ENCODE measurements at regions not wholly inside any gene's neighbourhood (a gene's known extent, or its start where the extent isn't known, plus 50 kb on each side); places are given as distances from the start of the nearest gene placed in this dataset.

DNA sequence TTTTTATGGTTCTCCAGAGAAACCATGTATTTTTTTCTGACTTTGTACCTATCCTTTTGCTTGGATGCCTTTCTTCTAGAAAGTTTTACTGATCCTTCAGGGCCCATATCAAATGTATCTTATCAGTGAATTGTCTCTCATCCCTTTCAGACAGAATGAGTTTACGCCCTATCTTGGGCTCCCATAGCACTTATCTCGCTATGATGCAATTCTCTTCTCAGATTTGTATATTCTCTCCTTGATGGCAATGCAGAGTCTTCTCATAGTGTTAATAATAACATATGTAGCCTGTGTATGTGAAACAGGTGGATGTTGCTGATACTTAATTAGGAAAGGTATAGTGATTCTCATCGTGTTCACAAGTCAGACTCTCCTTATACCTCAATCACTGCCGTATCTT lies 336.2 kb downstream of the UTRN start:
- TF ChIP-seq, protein P1, sequence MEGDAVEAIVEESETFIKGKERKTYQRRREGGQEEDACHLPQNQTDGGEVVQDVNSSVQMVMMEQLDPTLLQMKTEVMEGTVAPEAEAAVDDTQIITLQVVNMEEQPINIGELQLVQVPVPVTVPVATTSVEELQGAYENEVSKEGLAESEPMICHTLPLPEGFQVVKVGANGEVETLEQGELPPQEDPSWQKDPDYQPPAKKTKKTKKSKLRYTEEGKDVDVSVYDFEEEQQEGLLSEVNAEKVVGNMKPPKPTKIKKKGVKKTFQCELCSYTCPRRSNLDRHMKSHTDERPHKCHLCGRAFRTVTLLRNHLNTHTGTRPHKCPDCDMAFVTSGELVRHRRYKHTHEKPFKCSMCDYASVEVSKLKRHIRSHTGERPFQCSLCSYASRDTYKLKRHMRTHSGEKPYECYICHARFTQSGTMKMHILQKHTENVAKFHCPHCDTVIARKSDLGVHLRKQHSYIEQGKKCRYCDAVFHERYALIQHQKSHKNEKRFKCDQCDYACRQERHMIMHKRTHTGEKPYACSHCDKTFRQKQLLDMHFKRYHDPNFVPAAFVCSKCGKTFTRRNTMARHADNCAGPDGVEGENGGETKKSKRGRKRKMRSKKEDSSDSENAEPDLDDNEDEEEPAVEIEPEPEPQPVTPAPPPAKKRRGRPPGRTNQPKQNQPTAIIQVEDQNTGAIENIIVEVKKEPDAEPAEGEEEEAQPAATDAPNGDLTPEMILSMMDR (IDR thresholded peaks at IDR 0.05; ENCODE audit: low read depth, low read length) = no peak
- no peak overlapping the region for H3K4me3 ChIP-seq (ENCODE audit: low read depth, low read length)

DNA sequence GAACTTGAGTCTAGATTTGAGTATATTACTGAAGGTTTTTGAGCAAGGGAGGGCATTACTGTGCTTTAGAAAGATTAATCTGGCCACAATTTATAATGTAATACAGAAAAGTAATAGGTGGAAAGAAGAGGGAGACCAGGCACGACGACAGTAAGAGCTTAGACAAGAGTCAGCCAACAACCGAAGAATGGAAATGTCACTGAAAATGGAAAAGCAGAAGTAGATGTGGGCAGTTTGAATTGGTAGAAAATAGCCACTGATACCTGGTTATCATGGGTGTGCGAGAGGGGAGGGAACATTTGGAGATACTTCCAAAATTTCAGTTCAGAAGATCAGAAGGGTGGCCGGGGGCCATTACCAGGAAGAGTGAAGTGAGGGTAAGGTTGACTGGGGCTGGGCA lies 339.1 kb downstream of the UTRN start:
- TF ChIP-seq, protein P1 (IDR thresholded peaks at IDR 0.05; ENCODE audit: low read depth, low read length) = no peak
- H3K4me3 ChIP-seq (ENCODE audit: low read depth, low read length) = no peak overlapping the region

DNA sequence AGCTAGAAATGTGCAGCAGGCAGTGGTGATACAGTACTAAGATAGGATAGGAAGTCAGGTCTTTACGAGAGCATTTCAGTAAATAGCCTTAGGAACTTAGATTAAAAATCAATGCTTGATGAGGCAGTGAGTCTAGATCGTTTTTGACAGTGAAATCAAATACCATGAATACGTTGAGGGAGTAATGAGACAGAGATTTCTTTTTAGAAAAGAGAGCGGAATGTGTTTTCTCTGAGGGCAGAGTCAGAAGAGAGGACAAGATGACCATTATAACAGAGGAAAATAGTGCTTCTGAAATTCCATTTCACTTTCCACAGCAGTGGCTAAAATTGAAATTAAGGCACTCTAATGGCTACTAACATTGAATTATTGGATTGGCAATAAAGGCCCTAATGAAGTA lies 339.6 kb downstream of the UTRN start:
- TF ChIP-seq, protein P1 (IDR thresholded peaks at IDR 0.05; ENCODE audit: low read depth, low read length) = no peak
- no peak overlapping the region for H3K4me3 ChIP-seq (ENCODE audit: low read depth, low read length)

DNA sequence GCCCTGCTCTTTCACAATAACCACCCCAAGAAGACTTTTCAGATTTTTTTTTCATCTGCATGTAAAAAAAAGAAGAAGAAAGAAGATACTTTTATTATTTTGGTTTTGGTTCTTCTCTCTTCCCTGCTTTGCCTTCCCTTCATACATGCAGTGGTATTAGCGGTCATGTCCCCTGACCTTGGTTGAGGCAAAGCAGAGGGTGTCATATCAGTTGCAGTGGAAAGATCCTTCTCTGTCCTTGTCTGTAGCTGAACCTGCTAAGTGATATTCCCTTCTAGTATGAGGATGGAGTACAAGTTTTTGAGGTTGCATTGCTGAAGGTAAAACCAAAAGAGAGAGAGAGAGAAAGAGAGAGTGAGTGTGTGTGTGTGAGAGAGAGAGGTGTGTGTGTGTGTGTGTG lies 345.7 kb downstream of the UTRN start:
- TF ChIP-seq, protein P1 (IDR thresholded peaks at IDR 0.05; ENCODE audit: low read depth, low read length) = no peak
- H3K4me3 ChIP-seq (ENCODE audit: low read depth, low read length) = no peak overlapping the region

DNA sequence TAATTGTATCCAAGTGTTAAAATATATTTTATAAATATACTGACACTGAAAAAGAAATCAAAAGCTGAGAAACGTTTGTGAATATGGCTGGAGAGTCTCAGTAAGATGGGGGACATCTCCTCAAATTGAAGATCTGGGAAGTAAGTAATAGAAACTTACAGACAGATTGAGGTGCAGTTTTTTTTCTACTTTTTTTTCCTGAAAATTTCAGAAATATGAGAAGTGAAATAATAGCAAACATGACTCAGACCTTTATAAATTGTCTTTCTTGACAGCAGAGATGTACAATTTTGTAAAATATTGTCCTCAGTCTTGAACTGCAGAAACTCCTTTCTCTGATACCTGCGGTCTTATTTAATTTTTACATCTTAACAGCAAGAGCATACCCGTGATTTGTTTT lies 347.1 kb downstream of the UTRN start:
- TF ChIP-seq, protein P1 (IDR thresholded peaks at IDR 0.05; ENCODE audit: low read depth, low read length) = no peak

DNA sequence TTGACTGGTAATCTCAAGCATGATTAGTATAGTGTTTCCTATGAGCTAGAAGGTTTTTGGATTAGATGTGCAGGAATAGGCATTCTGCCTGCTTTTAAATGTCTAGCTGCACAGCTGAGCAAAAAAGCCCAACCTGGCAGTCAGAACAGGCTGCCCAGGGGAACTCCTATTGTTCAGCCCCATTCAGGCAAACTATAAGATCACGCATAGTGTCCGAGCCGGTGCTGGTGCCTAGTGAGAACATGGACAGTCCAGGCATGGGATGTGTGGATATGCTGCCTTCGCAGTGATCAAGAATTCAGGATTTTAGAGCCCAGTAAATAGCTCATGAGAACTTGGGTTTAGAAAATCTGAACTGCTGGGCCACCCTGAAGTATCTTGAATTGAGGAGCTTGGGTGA lies 348.8 kb downstream of the UTRN start:
- H3K4me3 ChIP-seq (ENCODE audit: low read depth, low read length) = no peak overlapping the region
- TF ChIP-seq, protein P1 (IDR thresholded peaks at IDR 0.05; ENCODE audit: low read depth, low read length) = no peak

More for the DNA sequence above, 347.1 kb downstream of the UTRN start:
- no peak overlapping the region for H3K4me3 ChIP-seq (ENCODE audit: low read depth, low read length)

DNA sequence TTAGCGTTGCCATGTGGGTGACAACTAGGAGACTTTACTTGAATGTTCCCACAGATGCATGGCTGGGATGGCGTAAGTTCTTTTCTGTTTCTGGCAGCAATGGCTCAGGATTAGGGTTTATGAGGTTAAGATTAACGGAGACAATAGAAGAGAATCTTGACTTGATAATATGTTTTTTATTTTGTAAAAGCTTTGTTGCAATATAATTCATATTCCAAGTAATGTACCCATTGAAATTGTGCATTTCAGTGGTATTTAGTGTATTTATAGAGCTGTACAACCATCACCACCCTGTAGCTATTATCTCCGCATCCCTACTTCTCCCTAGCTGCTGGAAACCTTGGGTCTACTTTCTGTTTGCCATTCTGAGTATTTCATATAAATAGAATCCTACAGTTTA lies 349.2 kb downstream of the UTRN start:
- no peak overlapping the region for H3K4me3 ChIP-seq (ENCODE audit: low read depth, low read length)
- TF ChIP-seq, protein P1 (IDR thresholded peaks at IDR 0.05; ENCODE audit: low read depth, low read length) = no peak

All from WI38 (cell line).